Uterus (tissue), 3 donors: ENCODE measurements at regions not wholly inside any gene's neighbourhood (a gene's known extent, or its start where the extent isn't known, plus 50 kb on each side); places are given as distances from the start of the nearest gene placed in this dataset.

ENCODE experiments used
- DNase-seq, 2 donors: peaks; one replicate each; pipeline ENCODE4 v3.0.0-alpha.2; 2019 to 2020
- H3K27ac ChIP-seq, 2 donors: fragments of 200-600 bp; sonication (generic); 1 replicate in 1 of 2; 2 replicates in 1 of 2; pipeline ENCODE4 v1.5.1; 2016 to 2018
- H3K27me3 ChIP-seq, 2 donors: fragments of 200-600 bp; sonication (generic); one replicate each; pipeline ENCODE4 v1.5.1; 2018 to 2019; ENCODE audit warnings: control low read depth in 1 of 2
- H3K36me3 ChIP-seq, 2 donors: fragments of 200-600 bp; sonication (generic); one replicate each; pipeline ENCODE4 v1.5.1; 2019; ENCODE audit warnings: control low read depth in 1 of 2
- H3K4me1 ChIP-seq, 2 donors: fragments of 200-600 bp; sonication (generic); one replicate each; pipeline ENCODE4 v1.5.1; 2018 to 2019; ENCODE audit warnings: control low read depth in 1 of 2
- H3K4me3 ChIP-seq, 2 donors: fragments of 200-600 bp; sonication (generic); 1 replicate in 1 of 2; 2 replicates in 1 of 2; pipeline ENCODE4 v1.5.1; 2018 to 2019; ENCODE audit warnings: mild to moderate bottlenecking in 1 of 2
- H3K9me3 ChIP-seq, 2 donors: fragments of 200-600 bp; sonication (generic); one replicate each; pipeline ENCODE4 v1.5.1; 2019; ENCODE audit warnings: control low read depth in 1 of 2
- CTCF ChIP-seq, 4 experiments: fragments of 200-600 bp in 2 of 4; fragments of 450-650 bp in 2 of 4; sonication (generic) in 2 of 4; IDR thresholded peaks; one replicate each; pipeline ENCODE4 v1.5.1; 2016 to 2019; ENCODE audit warnings: antibody characterized with exemption in 4 of 4, mild to moderate bottlenecking in 2 of 4, moderate library complexity in 1 of 4
- POLR2A ChIP-seq, 2 donors: fragments of 450-650 bp; IDR thresholded peaks; one replicate each; pipeline ENCODE4 v1.6.1; 2016; ENCODE audit warnings: antibody characterized with exemption in 2 of 2, mild to moderate bottlenecking in 1 of 2, moderate library complexity in 1 of 2
- intact Hi-C: fragments of 100-400 bp; cut with DNase I; formaldehyde crosslinking; loops from one replicate; pipeline ENCODE4 v1.15.1; 2023; ENCODE audit warnings: low total_unique reads
- donor health status: DM: yes; HTN: yes; CAD: no.

- Histone ChIP-seq H3K9me3 (no peaks in the 10 kb centered on the region), H3K4me1 (no peaks in the 10 kb centered on the region), H3K36me3 (no peaks in the 10 kb centered on the region), H3K27ac (no peak overlapping the region), H3K4me3 (no peak overlapping the region), H3K27me3 (no peaks in the 10 kb centered on the region)
- no peak for TF ChIP-seq CTCF (IDR thresholded peaks at IDR 0.05)
- TF ChIP-seq POLR2A (IDR thresholded peaks at IDR 0.05), result no peak
- intact Hi-C loops, result no loop called here
- DNase-seq, result no peak
These were observed 103.6 kb upstream of the ZRANB2 start for GRCh38 chr1:71184410-71184809.

GRCh38 chr1:71179997-71180396, 99.2 kb upstream of the ZRANB2 start:
- DNase-seq, result no peak
- Histone ChIP-seq H3K27me3 (no peaks in the 10 kb centered on the region), H3K9me3 (no peaks in the 10 kb centered on the region), H3K4me3 (no peak overlapping the region), H3K27ac (no peak overlapping the region), H3K4me1 (no peaks in the 10 kb centered on the region), H3K36me3 (no peaks in the 10 kb centered on the region)
- intact Hi-C loops, result no loop called here
- no peak for TF ChIP-seq CTCF (IDR thresholded peaks at IDR 0.05)
- TF ChIP-seq POLR2A (IDR thresholded peaks at IDR 0.05), result no peak

- no peak overlapping the region for H3K4me3 ChIP-seq
- H3K27ac ChIP-seq, result no peak overlapping the region
- no peak for DNase-seq
- no peaks in the 10 kb centered on the region for H3K9me3 ChIP-seq
- TF ChIP-seq POLR2A (IDR thresholded peaks at IDR 0.05) (no peak), CTCF (IDR thresholded peaks at IDR 0.05) (no peak)
- H3K4me1 ChIP-seq, result no peaks in the 10 kb centered on the region
- no peaks in the 10 kb centered on the region for H3K36me3 ChIP-seq
- intact Hi-C loops, result no loop called here
- H3K27me3 ChIP-seq, result no peaks in the 10 kb centered on the region
These were observed 90.1 kb upstream of the ZRANB2 start for GRCh38 chr1:71170925-71171324.

GRCh38 chr1:71167505-71167904, 86.7 kb upstream of the ZRANB2 start:
- H3K4me1 ChIP-seq, result no peaks in the 10 kb centered on the region
- no peak overlapping the region for H3K27ac ChIP-seq
- no peak for DNase-seq
- no peaks in the 10 kb centered on the region for H3K36me3 ChIP-seq
- H3K27me3 ChIP-seq, result no peaks in the 10 kb centered on the region
- TF ChIP-seq POLR2A (IDR thresholded peaks at IDR 0.05), result no peak
- TF ChIP-seq CTCF (IDR thresholded peaks at IDR 0.05), result no peak
- no peaks in the 10 kb centered on the region for H3K9me3 ChIP-seq
- H3K4me3 ChIP-seq, result no peak overlapping the region
- intact Hi-C loops, result no loop called here

- no peak for DNase-seq
- intact Hi-C loops, result no loop called here
These were observed 85.6 kb upstream of the ZRANB2 start for GRCh38 chr1:71166178-71167173.

More at GRCh38 chr1:71166178-71167173, 85.6 kb upstream of the ZRANB2 start:
- no peak overlapping the region for H3K4me3 ChIP-seq
- no peaks in the 10 kb centered on the region for H3K4me1 ChIP-seq
- H3K36me3 ChIP-seq, result no peaks in the 10 kb centered on the region
- TF ChIP-seq POLR2A (IDR thresholded peaks at IDR 0.05) (no peak), CTCF (IDR thresholded peaks at IDR 0.05) (no peak)
- no peak overlapping the region for H3K27ac ChIP-seq
- no peaks in the 10 kb centered on the region for H3K9me3 ChIP-seq
- no peaks in the 10 kb centered on the region for H3K27me3 ChIP-seq
